WTC11 (cell line): ENCODE measurements at regions not wholly inside any gene's neighbourhood (a gene's known extent, or its start where the extent isn't known, plus 50 kb on each side); places are given as distances from the start of the nearest gene placed in this dataset.

Experiments used
- CREB1 ChIP-seq: sonication (generic); formaldehyde crosslinking; IDR thresholded peaks from 2 replicates; pipeline ENCODE4 v1.8.0; 2023; ENCODE audit warnings: mild to moderate bottlenecking, missing genetic modification reagents
- GABPB1 ChIP-seq: sonication (generic); formaldehyde crosslinking; IDR thresholded peaks from 2 replicates; pipeline ENCODE4 v1.8.1; 2023; ENCODE audit warnings: mild to moderate bottlenecking, missing genetic modification reagents
- HMGA2 ChIP-seq: fragments of 250-450 bp; sonication (Bioruptor Pico); IDR thresholded peaks from 2 replicates; pipeline ENCODE4 v1.4.0; 2021; ENCODE audit warnings: mild to moderate bottlenecking, moderate library complexity
- ZNF416 ChIP-seq: fragments of 250-450 bp; sonication (Bioruptor Pico); IDR thresholded peaks from 2 replicates; pipeline ENCODE4 v1.9.0; 2021; ENCODE audit warnings: mild to moderate bottlenecking, inconsistent platforms
- ZNF423 ChIP-seq: fragments of 250-450 bp; sonication (Bioruptor Pico); IDR thresholded peaks from 2 replicates; pipeline ENCODE4 v2.1.2; 2022; ENCODE audit warnings: mild to moderate bottlenecking, moderate library complexity
- TF ChIP-seq, protein P1 (sequence below): fragments of 200-600 bp; IDR thresholded peaks from 2 replicates; pipeline ENCODE4 v1.8.0; 2022; ENCODE audit warnings: antibody characterized with exemption

DNA sequence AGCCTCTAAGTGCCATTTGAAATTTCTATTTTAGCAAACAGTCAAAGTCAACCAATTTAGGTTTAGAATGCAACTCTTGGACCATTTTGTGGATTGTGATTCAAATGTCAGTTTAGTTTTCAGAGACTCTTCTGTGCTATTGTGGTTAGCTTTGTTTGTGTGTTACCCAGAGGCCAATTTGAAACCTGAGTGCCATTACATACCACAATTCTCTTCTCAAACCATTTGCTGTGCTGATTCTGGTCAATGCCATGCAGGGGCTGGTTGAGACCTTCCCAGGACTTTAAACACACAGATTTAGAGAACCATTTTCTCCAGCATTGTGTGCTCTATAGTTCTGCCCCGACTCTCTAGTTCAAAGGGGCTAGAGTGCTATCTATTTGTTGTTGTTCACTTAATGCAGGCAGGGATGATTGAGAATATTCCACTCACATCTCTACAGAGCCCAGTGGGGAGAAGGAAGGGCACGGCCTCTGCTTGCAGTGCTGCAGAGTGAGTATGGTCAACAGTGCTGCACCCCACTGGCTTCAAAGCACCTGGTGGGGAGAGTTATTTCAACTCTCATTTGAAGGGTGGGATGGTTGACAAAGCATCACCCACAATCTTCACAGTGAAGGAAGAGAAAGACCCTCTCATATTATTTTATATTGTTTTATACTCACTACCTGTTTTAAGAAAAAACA lies 738.2 kb downstream of the COL12A1 start:
- TF ChIP-seq, protein P1, sequence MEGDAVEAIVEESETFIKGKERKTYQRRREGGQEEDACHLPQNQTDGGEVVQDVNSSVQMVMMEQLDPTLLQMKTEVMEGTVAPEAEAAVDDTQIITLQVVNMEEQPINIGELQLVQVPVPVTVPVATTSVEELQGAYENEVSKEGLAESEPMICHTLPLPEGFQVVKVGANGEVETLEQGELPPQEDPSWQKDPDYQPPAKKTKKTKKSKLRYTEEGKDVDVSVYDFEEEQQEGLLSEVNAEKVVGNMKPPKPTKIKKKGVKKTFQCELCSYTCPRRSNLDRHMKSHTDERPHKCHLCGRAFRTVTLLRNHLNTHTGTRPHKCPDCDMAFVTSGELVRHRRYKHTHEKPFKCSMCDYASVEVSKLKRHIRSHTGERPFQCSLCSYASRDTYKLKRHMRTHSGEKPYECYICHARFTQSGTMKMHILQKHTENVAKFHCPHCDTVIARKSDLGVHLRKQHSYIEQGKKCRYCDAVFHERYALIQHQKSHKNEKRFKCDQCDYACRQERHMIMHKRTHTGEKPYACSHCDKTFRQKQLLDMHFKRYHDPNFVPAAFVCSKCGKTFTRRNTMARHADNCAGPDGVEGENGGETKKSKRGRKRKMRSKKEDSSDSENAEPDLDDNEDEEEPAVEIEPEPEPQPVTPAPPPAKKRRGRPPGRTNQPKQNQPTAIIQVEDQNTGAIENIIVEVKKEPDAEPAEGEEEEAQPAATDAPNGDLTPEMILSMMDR = no peak
- TF ChIP-seq ZNF416 (CRISPR knock-in tag) (no peak), GABPB1 (CRISPR knock-in tag) (no peak), HMGA2 (CRISPR knock-in tag) (no peak), CREB1 (CRISPR knock-in tag) (no peak), ZNF423 (no peak)
